ENCODE measurements at regions not wholly inside any gene's neighbourhood (a gene's known extent, or its start where the extent isn't known, plus 50 kb on each side); places are given as distances from the start of the nearest gene placed in this dataset.

DNA sequence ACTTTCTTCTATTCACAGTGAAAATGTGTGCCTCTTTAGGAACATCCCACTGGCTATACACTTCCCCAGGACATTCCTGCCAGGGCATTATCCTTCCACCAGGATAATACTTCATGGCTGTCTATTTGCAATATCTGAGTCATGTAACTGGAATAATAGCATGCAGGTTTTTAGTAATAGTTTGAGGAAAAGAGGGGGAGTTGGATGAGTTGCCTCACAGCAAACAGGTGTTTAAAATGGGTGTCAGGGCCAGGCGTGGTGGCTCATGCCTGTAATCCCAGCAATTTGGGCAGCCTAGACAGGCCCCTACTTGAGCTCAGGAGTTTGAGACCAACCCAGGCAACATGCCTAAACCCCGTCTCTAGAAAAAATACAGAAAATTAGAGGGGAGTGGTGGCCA, 585.9 kb downstream of the DIPK2A start:
- TF ChIP-seq, protein P1, sequence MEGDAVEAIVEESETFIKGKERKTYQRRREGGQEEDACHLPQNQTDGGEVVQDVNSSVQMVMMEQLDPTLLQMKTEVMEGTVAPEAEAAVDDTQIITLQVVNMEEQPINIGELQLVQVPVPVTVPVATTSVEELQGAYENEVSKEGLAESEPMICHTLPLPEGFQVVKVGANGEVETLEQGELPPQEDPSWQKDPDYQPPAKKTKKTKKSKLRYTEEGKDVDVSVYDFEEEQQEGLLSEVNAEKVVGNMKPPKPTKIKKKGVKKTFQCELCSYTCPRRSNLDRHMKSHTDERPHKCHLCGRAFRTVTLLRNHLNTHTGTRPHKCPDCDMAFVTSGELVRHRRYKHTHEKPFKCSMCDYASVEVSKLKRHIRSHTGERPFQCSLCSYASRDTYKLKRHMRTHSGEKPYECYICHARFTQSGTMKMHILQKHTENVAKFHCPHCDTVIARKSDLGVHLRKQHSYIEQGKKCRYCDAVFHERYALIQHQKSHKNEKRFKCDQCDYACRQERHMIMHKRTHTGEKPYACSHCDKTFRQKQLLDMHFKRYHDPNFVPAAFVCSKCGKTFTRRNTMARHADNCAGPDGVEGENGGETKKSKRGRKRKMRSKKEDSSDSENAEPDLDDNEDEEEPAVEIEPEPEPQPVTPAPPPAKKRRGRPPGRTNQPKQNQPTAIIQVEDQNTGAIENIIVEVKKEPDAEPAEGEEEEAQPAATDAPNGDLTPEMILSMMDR (conservative IDR thresholded peaks at IDR 0.05 in 1 of 2, IDR thresholded peaks at IDR 0.05 in 1 of 2; ENCODE audit: low read depth in 1 of 2, low read length in 2 of 2), result no peak
- no peak for TF ChIP-seq EZH2 (IDR thresholded peaks at IDR 0.05; ENCODE audit: low read length, missing control alignments)
